ENCODE measurements at regions not wholly inside any gene's neighbourhood (a gene's known extent, or its start where the extent isn't known, plus 50 kb on each side); places are given as distances from the start of the nearest gene placed in this dataset.

DNA sequence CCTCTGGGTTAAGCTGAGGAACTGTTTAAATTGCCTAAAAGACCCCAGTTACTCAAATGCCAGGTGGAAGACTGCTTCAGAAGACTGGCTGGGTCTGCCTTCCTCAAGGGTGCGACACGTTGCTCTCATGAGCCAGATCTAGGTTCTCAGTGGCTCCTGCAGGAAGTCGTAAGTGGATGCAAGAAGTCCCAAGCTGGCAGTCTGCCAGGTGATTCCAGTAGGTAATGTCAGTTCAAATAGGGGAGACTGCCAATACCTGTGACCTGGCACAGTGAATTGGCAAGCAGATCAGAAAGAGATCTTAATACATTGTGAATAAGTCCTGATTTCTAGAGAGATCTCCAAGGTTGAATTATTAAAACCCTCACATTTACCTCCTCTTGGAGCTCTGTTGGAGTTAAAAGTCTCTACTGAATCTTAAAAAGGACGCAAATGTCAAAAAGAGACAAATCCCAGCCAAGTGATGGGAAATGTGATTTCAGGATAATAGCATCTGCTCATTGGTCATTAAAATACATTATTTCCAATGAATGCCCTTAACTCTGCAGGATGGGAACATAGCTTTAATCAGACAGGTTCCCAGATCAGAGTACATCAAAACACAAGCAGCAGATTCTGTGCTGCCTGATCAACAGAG lies 98.8 kb upstream of the FRMD6 start:
- peak in 1 of 2 experiments; percentile 59 for DNase-seq

DNA sequence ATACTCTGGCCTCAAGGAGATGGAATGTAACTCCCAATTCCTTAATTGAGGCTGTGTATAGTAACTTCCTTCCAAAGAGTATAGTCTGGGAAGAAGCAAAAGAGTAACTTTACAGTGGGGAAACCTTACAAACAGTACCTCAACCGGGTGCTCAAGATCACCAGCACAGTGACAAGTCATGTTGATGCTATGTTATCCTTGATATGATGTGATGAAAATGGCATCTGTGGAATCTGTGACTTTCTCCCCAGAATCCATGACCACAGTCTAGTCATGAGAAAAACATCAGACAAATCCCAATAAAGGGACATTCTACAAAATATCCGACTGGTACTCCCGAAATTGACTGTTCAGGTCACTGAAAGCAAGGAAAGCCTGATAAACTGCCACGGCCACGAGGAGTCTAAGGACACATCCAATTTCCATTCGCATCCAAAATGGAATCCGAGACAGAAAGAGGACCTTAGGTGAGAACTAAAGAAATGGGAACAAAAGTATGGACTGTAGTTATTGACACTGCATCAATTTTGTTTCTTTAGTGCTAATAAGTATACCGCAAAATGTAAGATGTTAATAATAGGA lies 97.3 kb upstream of the FRMD6 start:
- Histone ChIP-seq H3K79me2 (ENCODE audit: low read depth) (no peaks in the 10 kb centered on the region), H2AFZ (peak overlapping the region; percentile 41), H3K36me3 (ENCODE audit: low read depth) (no peaks in the 10 kb centered on the region), H4K20me1 (ENCODE audit: insufficient read depth) (no peaks in the 10 kb centered on the region), H3K27me3 (ENCODE audit: insufficient read depth, low read depth) (no peaks in the 10 kb centered on the region), H3K4me1 (replicated peaks; ENCODE audit: insufficient read depth) (peaks cover 30% of the 10 kb centered on the region), H3K9me3 (ENCODE audit: insufficient read depth, low read depth) (no peaks in the 10 kb centered on the region), H3F3A (ENCODE audit: insufficient read depth, low read depth) (0 out of 2 replicates have a peak, but pooled peaks cover 4% of the 10 kb centered on the region), H3K9me2 (ENCODE audit: insufficient read depth) (no peaks in the 10 kb centered on the region), H3K4me3 (no peak overlapping the region), H3K4me2 (peak overlapping the region; percentile 35), H3K27ac (peak overlapping the region; percentile 70)
- intact Hi-C loops (cut with micrococcal nuclease; ENCODE audit: unreplicated experiment), result loop anchor here (2.0 kb wide), 4 partner anchors 20 to 272 kb away; no protein-coding TSS in a partner anchor
- no TSS peak for BruUV-seq (replicated peaks)
- POLR2A ChIA-PET (ENCODE audit: unreplicated experiment), result interaction anchor here (0.6 kb wide), 2 partner anchors 46 to 97 kb away, joined by 3 to 5 read pairs; partner anchors contain the start of gene FRMD6
- TF ChIP-seq, protein P1, sequence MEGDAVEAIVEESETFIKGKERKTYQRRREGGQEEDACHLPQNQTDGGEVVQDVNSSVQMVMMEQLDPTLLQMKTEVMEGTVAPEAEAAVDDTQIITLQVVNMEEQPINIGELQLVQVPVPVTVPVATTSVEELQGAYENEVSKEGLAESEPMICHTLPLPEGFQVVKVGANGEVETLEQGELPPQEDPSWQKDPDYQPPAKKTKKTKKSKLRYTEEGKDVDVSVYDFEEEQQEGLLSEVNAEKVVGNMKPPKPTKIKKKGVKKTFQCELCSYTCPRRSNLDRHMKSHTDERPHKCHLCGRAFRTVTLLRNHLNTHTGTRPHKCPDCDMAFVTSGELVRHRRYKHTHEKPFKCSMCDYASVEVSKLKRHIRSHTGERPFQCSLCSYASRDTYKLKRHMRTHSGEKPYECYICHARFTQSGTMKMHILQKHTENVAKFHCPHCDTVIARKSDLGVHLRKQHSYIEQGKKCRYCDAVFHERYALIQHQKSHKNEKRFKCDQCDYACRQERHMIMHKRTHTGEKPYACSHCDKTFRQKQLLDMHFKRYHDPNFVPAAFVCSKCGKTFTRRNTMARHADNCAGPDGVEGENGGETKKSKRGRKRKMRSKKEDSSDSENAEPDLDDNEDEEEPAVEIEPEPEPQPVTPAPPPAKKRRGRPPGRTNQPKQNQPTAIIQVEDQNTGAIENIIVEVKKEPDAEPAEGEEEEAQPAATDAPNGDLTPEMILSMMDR (conservative IDR thresholded peaks at IDR 0.05), result no peak
- TF ChIP-seq EZH2 (IDR thresholded peaks at IDR 0.05; ENCODE audit: low read depth), result no peak
- CTCF ChIA-PET, result interaction anchor here (0.6 kb wide), 1 partner anchor 97 kb away, joined by 12 read pairs; the partner anchor contains the start of gene FRMD6
- DNase-seq, result peak in 1 of 2 experiments; percentile 82

More for the DNA sequence above, 98.8 kb upstream of the FRMD6 start:
- peaks cover 41% of the 10 kb centered on the region for H3K4me1 ChIP-seq (replicated peaks; ENCODE audit: insufficient read depth)
- H3K4me3 ChIP-seq, result no peak overlapping the region
- no peak for TF ChIP-seq EZH2 (IDR thresholded peaks at IDR 0.05; ENCODE audit: low read depth)
- TF ChIP-seq, protein P1 (conservative IDR thresholded peaks at IDR 0.05), result no peak
- H3K9me2 ChIP-seq (ENCODE audit: insufficient read depth), result no peaks in the 10 kb centered on the region
- H3F3A ChIP-seq (ENCODE audit: insufficient read depth, low read depth), result peaks cover 11% of the 10 kb centered on the region
- no peak overlapping the region for H3K4me2 ChIP-seq
- peak overlapping the region; percentile 70; the same call in 1 of the 2 replicates for H3K27ac ChIP-seq
- no peak overlapping the region for H2AFZ ChIP-seq
- ChIA-PET POLR2A (ENCODE audit: unreplicated experiment) (interaction anchor here (0.6 to 0.8 kb wide), 2 partner anchors 97 to 99 kb away, joined by 3 to 10 read pairs; partner anchors contain the start of gene FRMD6), CTCF (interaction anchor here (0.9 kb wide), 1 partner anchor 223 kb away, joined by 3 read pairs; no protein-coding TSS in a partner anchor)
- intact Hi-C loops (cut with micrococcal nuclease; ENCODE audit: unreplicated experiment), result no loop called here
- H3K27me3 ChIP-seq (ENCODE audit: insufficient read depth, low read depth), result no peaks in the 10 kb centered on the region
- no peaks in the 10 kb centered on the region for H3K79me2 ChIP-seq (ENCODE audit: low read depth)
- H3K36me3 ChIP-seq (ENCODE audit: low read depth), result no peaks in the 10 kb centered on the region
- H3K9me3 ChIP-seq (ENCODE audit: insufficient read depth, low read depth), result no peaks in the 10 kb centered on the region; the same call in 1 of the 2 replicates
- no TSS peak for BruUV-seq (replicated peaks)
- no peaks in the 10 kb centered on the region for H4K20me1 ChIP-seq (ENCODE audit: insufficient read depth)

DNA sequence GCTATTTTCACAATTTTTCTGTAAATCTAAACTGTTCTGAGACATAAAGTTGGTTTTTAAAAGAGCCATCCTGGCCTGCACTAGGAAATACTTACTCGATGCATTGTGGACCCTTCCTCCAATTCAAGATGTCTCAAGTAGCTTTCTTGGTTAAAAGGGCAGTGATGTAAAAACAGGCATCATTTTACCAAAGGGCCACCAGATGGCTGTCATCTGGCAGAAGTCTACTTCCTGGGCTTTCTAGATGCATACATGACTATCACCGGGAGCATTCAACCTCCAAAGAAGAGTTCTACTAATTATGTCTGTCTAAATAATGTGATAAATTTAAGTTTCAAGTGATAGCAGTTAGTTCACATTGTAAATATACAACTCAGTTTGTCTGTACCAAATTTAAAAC lies 96.8 kb upstream of the FRMD6 start:
- peak overlapping the region; percentile 41; the same call in 1 of the 2 replicates for H2AFZ ChIP-seq
- H3K27me3 ChIP-seq (ENCODE audit: insufficient read depth, low read depth), result no peaks in the 10 kb centered on the region
- H3K9me2 ChIP-seq (ENCODE audit: insufficient read depth), result no peaks in the 10 kb centered on the region
- TSS peak; percentile 79 for BruUV-seq (replicated peaks)
- intact Hi-C loops (cut with micrococcal nuclease; ENCODE audit: unreplicated experiment), result loop anchor here (2.0 kb wide), 4 partner anchors 20 to 272 kb away; no protein-coding TSS in a partner anchor
- ChIA-PET POLR2A (ENCODE audit: unreplicated experiment) (interaction anchor here (0.5 to 0.6 kb wide), 2 partner anchors 10 to 45 kb away, joined by 4 to 5 read pairs; no protein-coding TSS in a partner anchor), CTCF (interaction anchor here (0.6 kb wide), 1 partner anchor 97 kb away, joined by 12 read pairs; the partner anchor contains the start of gene FRMD6)
- TF ChIP-seq, protein P1 (conservative IDR thresholded peaks at IDR 0.05), result no peak; the same call in 1 of the 2 replicates
- no peak for TF ChIP-seq EZH2 (IDR thresholded peaks at IDR 0.05; ENCODE audit: low read depth)
- peaks cover 30% of the 10 kb centered on the region for H3K4me1 ChIP-seq (replicated peaks; ENCODE audit: insufficient read depth)
- H3K27ac ChIP-seq, result peak overlapping the region; percentile 70
- 0 out of 2 replicates have a peak, but pooled peaks cover 4% of the 10 kb centered on the region for H3F3A ChIP-seq (ENCODE audit: insufficient read depth, low read depth)
- no peak for DNase-seq
- H3K4me2 ChIP-seq, result peak overlapping the region; percentile 35
- H4K20me1 ChIP-seq (ENCODE audit: insufficient read depth), result no peaks in the 10 kb centered on the region
- H3K79me2 ChIP-seq (ENCODE audit: low read depth), result no peaks in the 10 kb centered on the region
- no peaks in the 10 kb centered on the region for H3K9me3 ChIP-seq (ENCODE audit: insufficient read depth, low read depth)
- no peak overlapping the region; the same call in 1 of the 2 replicates for H3K4me3 ChIP-seq
- no peaks in the 10 kb centered on the region for H3K36me3 ChIP-seq (ENCODE audit: low read depth)

Measured in PC-9 (cell line).